A673 (cell line): ENCODE measurements at regions not wholly inside any gene's neighbourhood (a gene's known extent, or its start where the extent isn't known, plus 50 kb on each side); places are given as distances from the start of the nearest gene placed in this dataset.

Experiments
- BruUV-seq: library from RNA; stranded (reverse); fragments of 400-500 nt; replicated peaks from 2 replicates; lab custom pipeline; 2021; lab: Mats Ljungman, UMichigan
- CTCF ChIA-PET: fragments of 300-600 bp; sonication (Branson Sonifier 250); formaldehyde crosslinking; loops from one replicate; lab custom pipeline; 2022; ENCODE audit warnings: antibody characterized with exemption; lab: Charles Lee
- POLR2A ChIA-PET: fragments of 300-600 bp; sonication (Branson Sonifier 250); formaldehyde crosslinking; loops from one replicate; lab custom pipeline; 2022; ENCODE audit warnings: antibody characterized with exemption; ENCODE audit not compliant: low non-redundant PET; lab: Charles Lee
- DNase-seq: peaks from one replicate; pipeline ENCODE4 v3.0.0-alpha.2; 2015; ENCODE audit warnings: low spot score
- H3K27ac ChIP-seq: fragments of 200-600 bp; sonication (generic); 2 replicates; pipeline ENCODE4 v1.5.1; 2016; ENCODE audit warnings: mixed run types, low read depth, mild to moderate bottlenecking, mixed read lengths, antibody characterized with exemption, low read length; ENCODE audit not compliant: poor library complexity, severe bottlenecking
- H3K27me3 ChIP-seq: fragments of 200-600 bp; sonication (generic); replicated peaks from 2 replicates; pipeline ENCODE4 v1.6.1; 2017; ENCODE audit warnings: mixed run types, low read depth, mild to moderate bottlenecking, mixed read lengths, antibody characterized with exemption, low read length; ENCODE audit not compliant: insufficient read depth, poor library complexity
- H3K36me3 ChIP-seq: fragments of 200-600 bp; sonication (generic); 2 replicates; pipeline ENCODE4 v1.6.1; 2016; ENCODE audit warnings: mixed run types, mild to moderate bottlenecking, mixed read lengths, antibody characterized with exemption, low read length; ENCODE audit not compliant: insufficient read depth, poor library complexity, severe bottlenecking
- H3K4me1 ChIP-seq: fragments of 200-600 bp; sonication (generic); 2 replicates; pipeline ENCODE4 v1.6.1; 2017; ENCODE audit warnings: mixed run types, mild to moderate bottlenecking, mixed read lengths, antibody characterized with exemption, low read length; ENCODE audit not compliant: insufficient read depth, poor library complexity, severe bottlenecking
- H3K4me3 ChIP-seq: fragments of 200-600 bp; sonication (generic); 2 replicates; pipeline ENCODE4 v1.5.1; 2016; ENCODE audit warnings: low read depth, mixed run types, mild to moderate bottlenecking, mixed read lengths, low read length; ENCODE audit not compliant: poor library complexity, severe bottlenecking
- H3K9me3 ChIP-seq: fragments of 200-600 bp; sonication (generic); 2 replicates; pipeline ENCODE4 v1.6.1; 2016; ENCODE audit warnings: mixed run types, low read depth, mild to moderate bottlenecking, mixed read lengths, antibody characterized with exemption, low read length; ENCODE audit not compliant: poor library complexity, severe bottlenecking
- EZH2 ChIP-seq: fragments of 200-600 bp; sonication (generic); IDR thresholded peaks from 2 replicates; pipeline ENCODE4 v1.6.1; 2017; ENCODE audit warnings: borderline replicate concordance, low read depth, mild to moderate bottlenecking, mixed read lengths, antibody characterized with exemption, low read length; ENCODE audit not compliant: poor library complexity, severe bottlenecking
- intact Hi-C: fragments of 100-400 bp; cut with micrococcal nuclease; formaldehyde crosslinking; loops from one replicate; pipeline ENCODE4 v1.10.0; 2022; ENCODE audit not compliant: unreplicated experiment
- TF ChIP-seq, protein P1 (sequence below): fragments of 300-800, 200-600 bp; sonication (generic); conservative IDR thresholded peaks from 2 replicates; pipeline ENCODE4 v1.5.1; 2017; ENCODE audit warnings: low read depth, mild to moderate bottlenecking, antibody characterized with exemption, low read length, moderate library complexity, mixed read lengths

GRCh38 chr12:84738481-84738972 lies 174.1 kb downstream of the SLC6A15 start:
- ChIA-PET POLR2A (no interaction called here), CTCF (no interaction called here)
- Histone ChIP-seq H3K4me1 (no peaks in the 10 kb centered on the region), H3K4me3 (no peak overlapping the region), H3K36me3 (no peaks in the 10 kb centered on the region), H3K27ac (no peak overlapping the region), H3K27me3 (no peaks in the 10 kb centered on the region), H3K9me3 (no peaks in the 10 kb centered on the region)
- no TSS peak for BruUV-seq
- intact Hi-C loops: no loop called here
- TF ChIP-seq, protein P1, sequence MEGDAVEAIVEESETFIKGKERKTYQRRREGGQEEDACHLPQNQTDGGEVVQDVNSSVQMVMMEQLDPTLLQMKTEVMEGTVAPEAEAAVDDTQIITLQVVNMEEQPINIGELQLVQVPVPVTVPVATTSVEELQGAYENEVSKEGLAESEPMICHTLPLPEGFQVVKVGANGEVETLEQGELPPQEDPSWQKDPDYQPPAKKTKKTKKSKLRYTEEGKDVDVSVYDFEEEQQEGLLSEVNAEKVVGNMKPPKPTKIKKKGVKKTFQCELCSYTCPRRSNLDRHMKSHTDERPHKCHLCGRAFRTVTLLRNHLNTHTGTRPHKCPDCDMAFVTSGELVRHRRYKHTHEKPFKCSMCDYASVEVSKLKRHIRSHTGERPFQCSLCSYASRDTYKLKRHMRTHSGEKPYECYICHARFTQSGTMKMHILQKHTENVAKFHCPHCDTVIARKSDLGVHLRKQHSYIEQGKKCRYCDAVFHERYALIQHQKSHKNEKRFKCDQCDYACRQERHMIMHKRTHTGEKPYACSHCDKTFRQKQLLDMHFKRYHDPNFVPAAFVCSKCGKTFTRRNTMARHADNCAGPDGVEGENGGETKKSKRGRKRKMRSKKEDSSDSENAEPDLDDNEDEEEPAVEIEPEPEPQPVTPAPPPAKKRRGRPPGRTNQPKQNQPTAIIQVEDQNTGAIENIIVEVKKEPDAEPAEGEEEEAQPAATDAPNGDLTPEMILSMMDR: no peak
- no peak for TF ChIP-seq EZH2
- DNase-seq: no peak

- no peak for TF ChIP-seq EZH2
- TF ChIP-seq, protein P1: no peak
- CTCF ChIA-PET: no interaction called here
- DNase-seq: no peak
- Histone ChIP-seq H3K27me3 (no peaks in the 10 kb centered on the region), H3K9me3 (no peaks in the 10 kb centered on the region), H3K4me1 (peaks cover 4% of the 10 kb centered on the region), H3K27ac (no peak overlapping the region), H3K4me3 (no peak overlapping the region), H3K36me3 (no peaks in the 10 kb centered on the region)
- intact Hi-C loops: no loop called here
- no TSS peak for BruUV-seq
- POLR2A ChIA-PET: no interaction called here
Measured at GRCh38 chr12:84732828-84733340, 179.7 kb downstream of the SLC6A15 start.

- DNase-seq: no peak
- intact Hi-C loops: no loop called here
- H3K27me3 ChIP-seq: no peaks in the 10 kb centered on the region
- POLR2A ChIA-PET: no interaction called here
- H3K4me1 ChIP-seq: peaks cover 7% of the 10 kb centered on the region
- TF ChIP-seq EZH2: no peak
- TF ChIP-seq, protein P1: no peak
- H3K36me3 ChIP-seq: no peaks in the 10 kb centered on the region
- H3K9me3 ChIP-seq: no peaks in the 10 kb centered on the region
- BruUV-seq: no TSS peak
- no peak overlapping the region for H3K4me3 ChIP-seq
- CTCF ChIA-PET: no interaction called here
- H3K27ac ChIP-seq: no peak overlapping the region
Measured at GRCh38 chr12:84730561-84731162, 181.9 kb downstream of the SLC6A15 start.
